ENCODE measurements at regions not wholly inside any gene's neighbourhood (a gene's known extent, or its start where the extent isn't known, plus 50 kb on each side); places are given as distances from the start of the nearest gene placed in this dataset.
"Not testable (repeated sequence)": the region's sequence is repeated elsewhere in the genome, so short reads cannot be mapped to it uniquely, and the experiment has no call there.

GRCh38 chr13:52210564-52211415 is 51.4 kb upstream of the NEK3 start:
- intact Hi-C loops (cut with DNase I); DNase-seq; ATAC-seq (ENCODE audit: poor library complexity): not testable (repeated sequence)
